ENCODE measurements at regions not wholly inside any gene's neighbourhood (a gene's known extent, or its start where the extent isn't known, plus 50 kb on each side); places are given as distances from the start of the nearest gene placed in this dataset.

GRCh38 chr16:51870296-51870854, 676.6 kb downstream of the TOX3 start:
- Histone ChIP-seq H4K20me1 (ENCODE audit: insufficient read depth) (no peaks in the 10 kb centered on the region), H3K4me3 (replicated peaks in 1 of 2; ENCODE audit: low read depth in 1 of 2, low read length in 2 of 2) (no peak overlapping the region), H3K9me2 (ENCODE audit: insufficient read depth) (no peaks in the 10 kb centered on the region), H2AFZ (ENCODE audit: low read depth, low read length, poor library complexity, severe bottlenecking) (no peak overlapping the region), H3K27me3 (ENCODE audit: insufficient read depth, low read length) (no peaks in the 10 kb centered on the region), H3K4me1 (ENCODE audit: control insufficient read depth in 1 of 2, insufficient read depth in 2 of 2, low read length in 2 of 2) (no peaks in the 10 kb centered on the region), H3K9ac (ENCODE audit: low read length) (no peak overlapping the region), H3K27ac (ENCODE audit: low read depth, low read length) (no peak overlapping the region), H3K4me2 (ENCODE audit: low read length) (no peak overlapping the region), H3K36me3 (ENCODE audit: control insufficient read depth in 1 of 2, insufficient read depth in 2 of 2, low read length in 2 of 2) (no peaks in the 10 kb centered on the region), H3K9me3 (ENCODE audit: control insufficient read depth in 1 of 2, insufficient read depth in 1 of 2, low read depth in 1 of 2, low read length in 2 of 2) (peaks cover 3 to 11% of the 10 kb centered on the region in 2 experiments; a peak in 2 of 4 replicates), H3K79me2 (ENCODE audit: insufficient read depth, low read length) (no peaks in the 10 kb centered on the region)
- ChIA-PET CTCF (no interaction called here), RAD21 (ENCODE audit: low non-redundant PET in 1 of 2, low total read pairs in 2 of 2, uncharacterized antibody in 2 of 2, unreplicated experiment in 2 of 2) (no interaction called here), POLR2A (no interaction called here)
- intact Hi-C loops (cut with micrococcal nuclease) = no loop called here
- DNase-seq (ENCODE audit: low read depth, low spot score) = no peak
- BruUV-seq (replicated peaks) = no TSS peak
- no peak for ATAC-seq
- TF ChIP-seq POLR2AphosphoS5 (IDR thresholded peaks at IDR 0.05; ENCODE audit: low read depth, low read length) = no peak
- TF ChIP-seq YY1 (IDR thresholded peaks at IDR 0.05; ENCODE audit: extremely low read depth, insufficient replicate concordance, low read depth, low read length) = no peak
- no peak for TF ChIP-seq JUND (IDR thresholded peaks at IDR 0.05)
- TF ChIP-seq, protein P1, sequence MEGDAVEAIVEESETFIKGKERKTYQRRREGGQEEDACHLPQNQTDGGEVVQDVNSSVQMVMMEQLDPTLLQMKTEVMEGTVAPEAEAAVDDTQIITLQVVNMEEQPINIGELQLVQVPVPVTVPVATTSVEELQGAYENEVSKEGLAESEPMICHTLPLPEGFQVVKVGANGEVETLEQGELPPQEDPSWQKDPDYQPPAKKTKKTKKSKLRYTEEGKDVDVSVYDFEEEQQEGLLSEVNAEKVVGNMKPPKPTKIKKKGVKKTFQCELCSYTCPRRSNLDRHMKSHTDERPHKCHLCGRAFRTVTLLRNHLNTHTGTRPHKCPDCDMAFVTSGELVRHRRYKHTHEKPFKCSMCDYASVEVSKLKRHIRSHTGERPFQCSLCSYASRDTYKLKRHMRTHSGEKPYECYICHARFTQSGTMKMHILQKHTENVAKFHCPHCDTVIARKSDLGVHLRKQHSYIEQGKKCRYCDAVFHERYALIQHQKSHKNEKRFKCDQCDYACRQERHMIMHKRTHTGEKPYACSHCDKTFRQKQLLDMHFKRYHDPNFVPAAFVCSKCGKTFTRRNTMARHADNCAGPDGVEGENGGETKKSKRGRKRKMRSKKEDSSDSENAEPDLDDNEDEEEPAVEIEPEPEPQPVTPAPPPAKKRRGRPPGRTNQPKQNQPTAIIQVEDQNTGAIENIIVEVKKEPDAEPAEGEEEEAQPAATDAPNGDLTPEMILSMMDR (IDR thresholded peaks at IDR 0.05 in 2 of 3, conservative IDR thresholded peaks at IDR 0.05 in 1 of 3; ENCODE audit: borderline replicate concordance in 1 of 3, insufficient read depth in 1 of 3, low read depth in 2 of 3, low read length in 2 of 3) = no peak
- TF ChIP-seq, protein P2, sequence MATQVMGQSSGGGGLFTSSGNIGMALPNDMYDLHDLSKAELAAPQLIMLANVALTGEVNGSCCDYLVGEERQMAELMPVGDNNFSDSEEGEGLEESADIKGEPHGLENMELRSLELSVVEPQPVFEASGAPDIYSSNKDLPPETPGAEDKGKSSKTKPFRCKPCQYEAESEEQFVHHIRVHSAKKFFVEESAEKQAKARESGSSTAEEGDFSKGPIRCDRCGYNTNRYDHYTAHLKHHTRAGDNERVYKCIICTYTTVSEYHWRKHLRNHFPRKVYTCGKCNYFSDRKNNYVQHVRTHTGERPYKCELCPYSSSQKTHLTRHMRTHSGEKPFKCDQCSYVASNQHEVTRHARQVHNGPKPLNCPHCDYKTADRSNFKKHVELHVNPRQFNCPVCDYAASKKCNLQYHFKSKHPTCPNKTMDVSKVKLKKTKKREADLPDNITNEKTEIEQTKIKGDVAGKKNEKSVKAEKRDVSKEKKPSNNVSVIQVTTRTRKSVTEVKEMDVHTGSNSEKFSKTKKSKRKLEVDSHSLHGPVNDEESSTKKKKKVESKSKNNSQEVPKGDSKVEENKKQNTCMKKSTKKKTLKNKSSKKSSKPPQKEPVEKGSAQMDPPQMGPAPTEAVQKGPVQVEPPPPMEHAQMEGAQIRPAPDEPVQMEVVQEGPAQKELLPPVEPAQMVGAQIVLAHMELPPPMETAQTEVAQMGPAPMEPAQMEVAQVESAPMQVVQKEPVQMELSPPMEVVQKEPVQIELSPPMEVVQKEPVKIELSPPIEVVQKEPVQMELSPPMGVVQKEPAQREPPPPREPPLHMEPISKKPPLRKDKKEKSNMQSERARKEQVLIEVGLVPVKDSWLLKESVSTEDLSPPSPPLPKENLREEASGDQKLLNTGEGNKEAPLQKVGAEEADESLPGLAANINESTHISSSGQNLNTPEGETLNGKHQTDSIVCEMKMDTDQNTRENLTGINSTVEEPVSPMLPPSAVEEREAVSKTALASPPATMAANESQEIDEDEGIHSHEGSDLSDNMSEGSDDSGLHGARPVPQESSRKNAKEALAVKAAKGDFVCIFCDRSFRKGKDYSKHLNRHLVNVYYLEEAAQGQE (IDR thresholded peaks at IDR 0.05; ENCODE audit: low read depth) = no peak
